ENCODE measurements at regions not wholly inside any gene's neighbourhood (a gene's known extent, or its start where the extent isn't known, plus 50 kb on each side); places are given as distances from the start of the nearest gene placed in this dataset.

- in situ Hi-C loops (cut with MboI; ENCODE audit: low sequenced_read_pairs, unreplicated experiment), result no loop called here
- DNase-seq (ENCODE audit: low spot score), result no peak
- no peak for TF ChIP-seq CTCF (IDR thresholded peaks at IDR 0.05; ENCODE audit: borderline replicate concordance, control extremely low read depth, extremely low read depth, insufficient read depth, missing control alignments)
These were observed 127.4 kb upstream of the CADM1 start for GRCh38 chr11:115631609-115632008.

GRCh38 chr11:115630214-115630613 lies 126.0 kb upstream of the CADM1 start:
- in situ Hi-C loops (cut with MboI; ENCODE audit: low sequenced_read_pairs, unreplicated experiment), result no loop called here
- no peak for TF ChIP-seq CTCF (IDR thresholded peaks at IDR 0.05; ENCODE audit: borderline replicate concordance, control extremely low read depth, extremely low read depth, insufficient read depth, missing control alignments)
- no peak for DNase-seq (ENCODE audit: low spot score)

DNA sequence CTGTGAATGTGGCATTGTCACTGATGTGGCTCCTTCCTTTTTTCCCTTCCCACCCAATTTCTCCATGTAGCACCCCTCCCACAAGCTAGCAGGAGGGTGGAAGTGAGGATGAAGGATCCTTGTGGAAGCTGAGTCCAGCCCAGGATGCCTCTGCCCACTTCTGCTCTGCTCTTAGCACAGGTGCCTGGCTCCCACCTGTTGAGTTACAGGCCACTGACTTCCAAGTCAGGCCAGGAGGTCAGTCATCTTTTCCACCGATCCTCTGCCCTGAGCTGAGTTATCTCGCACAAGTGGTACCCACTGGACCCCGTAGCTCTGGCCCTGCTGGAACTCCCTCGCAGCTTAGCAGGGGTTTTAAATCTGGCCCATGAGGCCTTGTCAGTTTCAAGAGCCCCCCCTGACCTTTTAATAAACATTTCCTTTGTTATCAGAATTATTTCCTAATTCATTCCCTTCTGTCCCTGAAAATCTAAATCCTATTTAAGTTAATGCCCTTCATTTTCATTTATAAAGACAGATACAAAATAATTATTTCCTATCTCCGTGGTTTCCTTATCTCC lies 125.3 kb upstream of the CADM1 start:
- DNase-seq (ENCODE audit: low spot score), result no peak
- in situ Hi-C loops (cut with MboI; ENCODE audit: low sequenced_read_pairs, unreplicated experiment), result no loop called here

DNA sequence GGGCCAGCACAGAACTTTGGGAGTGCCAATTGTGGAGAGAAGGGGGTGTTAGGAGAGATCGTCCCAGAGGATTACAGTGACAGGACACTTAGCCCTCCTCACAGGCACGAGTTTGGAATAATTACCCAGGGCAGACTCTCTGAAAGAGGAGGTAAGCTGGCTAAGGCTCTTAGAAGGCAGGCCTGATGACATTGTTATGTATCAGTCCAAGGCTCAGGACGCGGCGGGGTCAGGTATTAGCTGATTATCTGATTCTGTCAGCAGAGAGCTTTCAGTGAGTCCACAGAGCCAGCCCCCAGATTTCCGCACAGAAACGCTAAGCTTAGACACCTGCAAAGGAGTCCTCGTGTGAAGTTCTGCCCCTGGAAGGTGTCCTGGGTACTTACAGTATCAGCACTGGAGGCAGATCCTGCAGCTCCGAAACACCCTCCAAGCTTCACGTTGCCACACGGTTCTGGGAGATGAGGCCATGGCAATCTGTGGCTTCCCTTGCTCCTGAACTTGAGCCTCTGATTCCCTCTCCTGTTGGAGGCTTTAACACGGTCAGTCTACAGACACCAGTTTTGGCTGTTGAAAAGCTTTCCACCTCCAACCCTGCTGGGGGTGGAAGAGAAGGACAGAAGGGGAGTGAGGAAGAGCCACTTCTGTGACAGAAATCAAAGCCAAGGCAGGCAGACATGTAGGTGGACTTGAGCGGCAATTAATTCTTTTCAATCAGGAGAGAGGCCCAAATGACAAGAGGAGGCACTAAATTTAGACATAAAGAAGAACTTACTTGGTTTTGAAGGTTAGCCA lies 123.6 kb upstream of the CADM1 start:
- in situ Hi-C loops (cut with MboI; ENCODE audit: low sequenced_read_pairs, unreplicated experiment), result no loop called here
- no peak for TF ChIP-seq CTCF (IDR thresholded peaks at IDR 0.05; ENCODE audit: borderline replicate concordance, control extremely low read depth, extremely low read depth, insufficient read depth, missing control alignments)
- DNase-seq (ENCODE audit: low spot score), result no peak

More for the DNA sequence above, 125.3 kb upstream of the CADM1 start:
- no peak for TF ChIP-seq CTCF (IDR thresholded peaks at IDR 0.05; ENCODE audit: borderline replicate concordance, control extremely low read depth, extremely low read depth, insufficient read depth, missing control alignments)

DNA sequence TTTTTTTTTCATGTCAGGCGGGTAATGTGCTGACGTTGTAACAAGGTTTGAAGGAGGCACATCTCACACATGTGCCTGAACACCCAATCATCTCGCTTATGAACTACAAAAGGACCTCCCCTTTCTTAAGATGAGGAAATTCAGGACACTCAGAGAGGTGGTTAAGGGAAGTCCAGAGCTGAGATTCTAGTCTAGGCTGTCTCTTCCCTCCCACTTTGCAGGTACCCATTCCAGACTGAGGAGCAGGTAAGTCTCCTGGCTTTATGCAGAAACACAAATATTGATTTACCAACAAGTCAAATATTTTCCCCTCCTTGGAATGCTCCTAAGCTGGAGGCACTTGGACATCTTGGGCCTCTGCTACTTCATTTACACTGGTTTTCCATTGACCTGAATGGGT lies 122.9 kb upstream of the CADM1 start:
- in situ Hi-C loops (cut with MboI; ENCODE audit: low sequenced_read_pairs, unreplicated experiment), result no loop called here
- DNase-seq (ENCODE audit: low spot score), result no peak
- TF ChIP-seq CTCF (IDR thresholded peaks at IDR 0.05; ENCODE audit: borderline replicate concordance, control extremely low read depth, extremely low read depth, insufficient read depth, missing control alignments), result no peak

GRCh38 chr11:115626414-115626813 lies 122.2 kb upstream of the CADM1 start:
- no peak for DNase-seq (ENCODE audit: low spot score)
- in situ Hi-C loops (cut with MboI; ENCODE audit: low sequenced_read_pairs, unreplicated experiment), result no loop called here
- no peak for TF ChIP-seq CTCF (IDR thresholded peaks at IDR 0.05; ENCODE audit: borderline replicate concordance, control extremely low read depth, extremely low read depth, insufficient read depth, missing control alignments)

All from GM13976 (cell line).